T-helper 1 cell treated with Interleukin-12 subunit alpha and Interleukin-12 subunit beta and Interleukin-4 antibody, amounts not matched to agents 30 ng/mL and 1 ng/mL, for 36 hours (primary cell): ENCODE measurements at regions not wholly inside any gene's neighbourhood (a gene's known extent, or its start where the extent isn't known, plus 50 kb on each side); places are given as distances from the start of the nearest gene placed in this dataset.

Experiments used
- intact Hi-C: fragments of 100-400 bp; cut with micrococcal nuclease; formaldehyde crosslinking; loops from one replicate; pipeline ENCODE4 v1.15.1; 2024

- intact Hi-C loops, result no loop called here
Measured at GRCh38 chr10:15462253-15462897, 91.3 kb upstream of the FAM171A1 start.

GRCh38 chr10:15461353-15462108, 90.4 kb upstream of the FAM171A1 start:
- intact Hi-C loops, result no loop called here

DNA sequence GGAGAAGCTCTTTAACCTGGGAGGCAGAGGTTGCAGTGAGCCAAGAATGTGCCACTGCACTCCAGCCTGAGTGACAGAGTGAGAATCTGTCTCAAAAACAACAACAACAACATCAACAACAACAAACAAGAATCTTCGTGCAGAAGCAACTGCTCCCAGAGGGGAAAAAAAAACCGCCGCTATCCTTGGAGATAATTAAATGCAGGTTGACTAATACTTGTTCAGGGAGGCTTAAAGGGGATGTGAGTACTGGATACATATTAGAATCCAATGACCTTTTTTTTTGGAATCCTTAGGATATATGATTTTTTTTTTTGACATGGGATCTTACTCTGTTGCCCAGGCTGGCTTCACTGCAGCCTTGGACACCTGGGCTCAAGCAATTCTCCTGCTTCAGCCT, 89.6 kb upstream of the FAM171A1 start:
- intact Hi-C loops, result no loop called here

DNA sequence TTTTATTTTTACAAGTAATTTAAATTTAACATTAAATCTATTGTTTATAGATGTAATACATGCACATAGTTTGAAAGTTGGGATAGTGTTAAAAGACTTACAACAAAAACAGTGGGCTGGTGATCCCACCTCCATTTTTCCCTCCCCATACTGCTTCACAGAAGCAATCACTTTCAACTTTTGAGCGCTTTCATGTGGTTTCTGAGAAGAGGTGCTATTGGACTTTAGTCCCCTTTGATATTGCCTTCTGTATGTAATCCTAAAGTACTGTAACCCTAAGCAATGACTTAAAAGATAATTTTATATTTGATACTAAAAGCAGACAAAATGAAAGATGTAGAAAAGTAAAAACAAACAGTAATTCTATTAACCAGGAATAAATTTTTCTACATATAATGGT, 88.1 kb upstream of the FAM171A1 start:
- intact Hi-C loops, result no loop called here

- intact Hi-C loops, result no loop called here
Measured at GRCh38 chr10:15457382-15457781, 86.3 kb upstream of the FAM171A1 start.

DNA sequence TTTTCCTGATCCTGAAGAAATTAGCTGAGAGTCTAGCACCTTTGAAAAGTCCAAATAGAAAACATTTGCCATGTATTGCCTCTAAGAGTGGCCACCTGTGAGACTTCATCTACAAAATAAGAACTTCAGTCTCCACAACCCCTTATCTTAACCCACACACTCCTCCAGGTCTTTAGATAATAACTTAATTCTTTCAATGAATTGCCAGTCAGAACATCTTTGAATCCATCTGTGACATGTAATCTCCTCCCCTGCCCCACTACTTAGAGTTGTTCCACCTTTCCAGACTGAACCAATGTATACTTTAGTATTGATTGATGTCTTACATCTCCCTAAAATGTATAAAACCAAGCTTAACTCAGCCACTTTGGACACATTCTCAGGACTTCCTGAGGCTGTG, 84.4 kb upstream of the FAM171A1 start:
- intact Hi-C loops, result no loop called here

DNA sequence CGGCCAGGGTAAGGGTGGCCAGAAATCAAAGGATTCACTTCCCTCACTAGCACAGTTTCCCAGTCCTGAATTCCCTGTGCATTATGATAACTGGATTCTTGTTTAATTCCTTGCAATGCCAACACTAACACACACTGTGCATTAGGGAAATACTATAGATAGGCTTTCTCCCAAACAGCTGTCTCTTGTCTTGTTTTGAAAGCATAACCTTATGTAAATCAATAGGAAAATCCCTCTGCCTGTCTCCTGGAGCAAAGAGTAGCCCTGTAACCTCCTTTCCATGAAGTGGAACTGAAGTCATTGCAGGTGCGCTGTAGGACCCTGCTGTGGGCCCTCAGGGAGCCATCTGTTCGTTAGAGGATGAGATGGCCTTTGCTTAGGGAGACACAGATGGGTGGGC, 82.8 kb upstream of the FAM171A1 start:
- intact Hi-C loops, result no loop called here

GRCh38 chr10:15453457-15453856, 82.4 kb upstream of the FAM171A1 start:
- intact Hi-C loops, result no loop called here

DNA sequence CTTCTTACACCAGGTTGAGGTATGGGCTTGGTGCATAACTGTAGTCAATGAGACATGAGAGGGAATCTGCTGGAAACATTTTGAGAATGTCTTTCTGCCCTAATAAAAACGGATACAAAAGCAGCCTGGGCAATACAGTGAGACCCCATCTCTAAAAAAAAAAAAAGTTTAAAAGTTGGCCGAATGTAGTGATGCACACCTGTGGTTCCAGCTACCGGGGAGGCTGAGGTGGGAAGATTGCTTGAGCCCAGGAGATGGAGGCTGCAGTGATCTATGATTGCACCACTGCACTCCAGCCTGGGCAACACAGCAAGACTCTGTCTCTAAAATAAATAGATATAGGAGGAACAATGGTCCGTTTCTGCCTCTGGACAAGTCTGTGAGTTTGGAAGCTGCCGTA, 81.5 kb upstream of the FAM171A1 start:
- intact Hi-C loops, result no loop called here

DNA sequence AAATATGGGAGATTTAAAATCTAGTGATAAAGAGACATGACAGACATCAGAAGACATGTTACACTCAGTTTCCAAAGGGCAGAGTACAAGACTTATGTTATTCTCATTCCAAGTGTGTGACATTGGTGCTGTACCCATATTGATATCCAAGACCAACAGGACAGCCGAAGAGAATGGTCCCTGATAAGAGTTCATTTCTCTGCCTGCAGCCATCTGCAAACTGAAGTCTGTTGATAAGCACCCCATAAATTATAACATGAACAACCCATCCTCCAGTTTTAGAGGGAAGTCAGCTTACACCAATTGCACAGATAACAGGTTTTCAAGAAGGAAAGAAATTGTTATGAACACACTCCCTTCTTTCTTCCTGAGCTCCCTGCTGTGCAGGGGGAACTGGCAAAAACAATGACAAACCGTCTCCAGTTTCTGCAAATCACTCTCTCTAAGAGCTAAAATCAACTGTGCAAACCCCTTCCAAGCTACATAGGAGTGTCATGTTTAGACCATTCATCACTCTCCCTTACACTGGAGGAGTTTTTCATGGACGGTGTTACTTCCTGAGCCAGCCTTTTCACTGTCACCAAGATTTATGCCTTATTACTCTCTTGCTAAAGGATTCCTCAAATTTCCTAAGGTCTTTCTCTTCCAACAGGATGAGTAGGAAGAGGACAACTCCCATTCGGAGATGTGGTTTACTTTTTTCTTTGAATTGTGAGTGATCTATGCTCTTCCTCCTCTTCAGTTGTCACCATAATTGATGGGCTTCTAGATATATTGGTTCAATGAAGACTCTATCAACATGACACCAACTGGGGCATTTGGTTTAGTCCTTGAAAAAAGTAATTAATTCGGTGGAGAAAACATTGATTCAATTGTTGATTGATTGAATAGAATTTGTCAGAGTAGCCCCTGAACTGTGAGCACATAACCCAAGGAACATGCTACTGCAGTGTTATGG, 80.3 kb upstream of the FAM171A1 start:
- intact Hi-C loops, result no loop called here

GRCh38 chr10:15448598-15448997, 77.5 kb upstream of the FAM171A1 start:
- intact Hi-C loops, result no loop called here

DNA sequence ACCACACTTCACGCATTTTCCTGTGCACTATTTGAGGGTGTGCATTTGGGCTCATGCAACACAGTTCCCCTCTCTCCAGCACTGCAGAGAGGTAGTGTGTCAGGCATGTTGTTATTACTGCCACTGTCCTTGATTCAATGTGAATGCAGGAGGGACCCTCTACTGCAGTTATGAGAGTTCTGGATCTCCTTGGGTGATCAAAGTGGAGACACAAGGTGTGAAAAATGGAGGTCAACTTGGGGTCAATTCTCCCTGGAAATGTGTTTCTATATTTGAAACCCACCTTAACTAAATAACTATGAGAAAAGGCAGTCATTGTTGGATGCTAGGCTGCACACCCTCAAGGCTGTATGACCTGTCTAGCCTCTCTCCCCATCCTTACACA, 73.9 kb upstream of the FAM171A1 start:
- intact Hi-C loops, result no loop called here

DNA sequence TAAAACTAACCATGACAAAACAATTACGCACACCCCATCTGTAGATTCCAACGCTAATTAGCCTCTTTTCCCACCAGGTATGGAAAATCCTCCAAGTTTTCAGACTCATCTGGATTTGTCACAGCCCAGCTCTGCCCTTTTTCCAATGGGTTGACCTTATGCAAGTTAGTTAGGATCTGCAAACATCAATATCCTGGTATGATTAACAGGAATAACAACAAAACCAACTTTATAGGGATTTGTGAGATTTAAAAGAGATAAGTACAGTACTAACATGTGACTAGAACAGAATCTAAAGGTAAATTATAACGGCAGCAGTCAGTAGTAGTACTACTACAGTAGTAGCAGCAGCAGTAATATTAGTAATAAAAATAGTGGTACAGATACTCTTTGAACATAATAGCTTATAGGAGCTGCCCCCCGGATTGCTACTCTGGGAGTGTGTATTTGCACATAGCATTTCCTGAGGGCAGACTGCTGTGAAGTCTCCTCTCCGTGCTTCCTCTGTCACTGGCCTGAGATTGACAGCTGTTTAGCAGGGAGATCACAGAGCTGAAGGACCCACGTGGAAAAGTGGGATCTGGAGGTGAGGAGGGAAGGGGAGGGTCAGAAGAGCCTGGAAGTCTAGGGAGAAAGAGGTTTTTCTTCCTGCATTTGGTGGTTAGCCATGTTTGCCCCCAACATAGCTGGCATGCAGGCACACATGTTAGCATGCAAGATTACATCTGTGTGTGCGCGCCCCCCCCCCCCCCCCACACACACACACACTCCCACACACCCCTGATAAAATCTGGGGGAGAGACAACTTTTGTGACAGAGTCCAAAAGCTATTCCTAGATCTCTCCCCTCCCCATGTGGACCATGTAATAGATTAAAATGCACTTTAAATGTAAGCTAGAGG, 73.3 kb upstream of the FAM171A1 start:
- intact Hi-C loops, result no loop called here

DNA sequence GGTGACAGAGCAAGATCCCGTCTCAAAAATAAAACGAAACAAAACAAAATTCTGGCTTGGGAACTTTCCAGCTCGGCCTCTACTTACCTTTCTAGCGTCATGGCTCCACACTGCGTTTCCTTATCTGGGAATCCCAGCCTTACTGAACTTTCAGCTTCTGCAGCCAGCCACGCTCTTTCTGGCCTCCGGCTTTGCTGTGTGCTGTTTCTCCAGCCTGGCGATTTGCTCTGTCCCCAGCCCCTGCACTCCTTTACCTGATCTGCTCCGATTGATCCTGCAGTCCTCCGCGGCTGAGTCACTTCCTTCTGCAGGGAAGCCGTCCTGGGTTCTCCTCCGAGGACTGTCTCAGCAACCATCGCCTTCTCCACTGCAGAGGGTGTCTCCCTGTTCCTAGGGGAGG, 71.0 kb upstream of the FAM171A1 start:
- intact Hi-C loops, result no loop called here

DNA sequence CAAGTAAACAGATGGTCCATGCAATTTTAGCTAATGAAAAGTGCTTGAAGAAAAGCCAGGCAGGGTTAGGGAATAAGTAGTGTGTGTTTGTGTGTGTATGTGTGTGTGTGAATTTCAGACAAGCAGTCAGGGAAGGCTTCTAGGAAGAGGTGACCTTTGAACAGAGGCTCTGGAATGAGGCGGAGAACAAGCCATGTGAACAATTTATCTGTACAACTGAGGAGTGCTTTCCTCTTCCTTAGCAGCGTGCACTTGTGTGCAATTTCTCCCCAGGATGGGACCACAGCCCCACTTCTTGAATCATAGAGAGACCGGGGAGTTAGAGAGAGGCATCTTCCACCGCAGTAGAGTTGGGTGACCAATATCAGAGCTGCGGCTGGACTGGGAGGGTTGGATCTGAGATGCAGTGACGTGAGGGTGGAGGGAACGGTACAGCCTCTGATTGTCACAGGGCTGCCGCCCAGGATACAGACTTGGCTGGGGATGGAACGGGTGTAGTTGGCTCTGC, 69.2 kb upstream of the FAM171A1 start:
- intact Hi-C loops, result no loop called here

GRCh38 chr10:15439341-15439842, 68.3 kb upstream of the FAM171A1 start:
- intact Hi-C loops, result loop anchor here (10.0 kb wide), 2 partner anchors 1335 to 1365 kb away; no protein-coding TSS in a partner anchor

GRCh38 chr10:15436696-15437095, 65.6 kb upstream of the FAM171A1 start:
- intact Hi-C loops, result loop anchor here (10.0 kb wide), 2 partner anchors 1338 to 1368 kb away; no protein-coding TSS in a partner anchor

- intact Hi-C loops, result loop anchor here (1.0 to 10.0 kb wide), 5 partner anchors 291 to 1371 kb away; no protein-coding TSS in a partner anchor
Measured at GRCh38 chr10:15433850-15434537, 62.9 kb upstream of the FAM171A1 start.

GRCh38 chr10:15432266-15432665, 61.2 kb upstream of the FAM171A1 start:
- intact Hi-C loops, result loop anchor here (10.0 kb wide), 2 partner anchors 1343 to 1373 kb away; no protein-coding TSS in a partner anchor
